GM19035 (cell line): ENCODE measurements at regions not wholly inside any gene's neighbourhood (a gene's known extent, or its start where the extent isn't known, plus 50 kb on each side); places are given as distances from the start of the nearest gene placed in this dataset.
"Not testable (repeated sequence)": the region's sequence is repeated elsewhere in the genome, so short reads cannot be mapped to it uniquely, and the experiment has no call there.

ENCODE experiments used
- ATAC-seq: cut with Tn5 transposase; IDR thresholded peaks from one replicate; pipeline ENCODE4 v1.9.1; 2021; ENCODE audit not compliant: unreplicated experiment

GRCh38 chr4:127448986-127449385 lies 183.8 kb upstream of the INTU start:
- ATAC-seq: no peak

DNA sequence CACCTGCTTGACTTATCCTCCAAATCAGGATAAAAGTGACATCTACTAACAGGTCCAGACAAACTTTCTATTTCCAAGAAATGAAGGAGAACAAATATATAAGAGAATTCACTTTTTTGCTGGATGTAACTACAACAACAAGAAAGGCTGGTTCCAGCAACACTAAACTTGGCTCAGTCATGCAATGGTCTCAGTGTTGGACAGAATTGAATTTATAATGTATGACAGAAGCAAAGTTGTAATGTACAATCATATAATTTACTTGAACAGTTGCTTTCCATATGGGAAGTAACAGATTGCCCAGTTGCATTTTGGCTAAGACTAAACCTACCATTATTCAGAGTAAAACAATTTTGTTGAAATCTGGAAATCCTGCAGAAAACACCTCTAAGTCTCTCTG lies 183.3 kb upstream of the INTU start:
- ATAC-seq: no peak

GRCh38 chr4:127450276-127450675 lies 182.5 kb upstream of the INTU start:
- no peak for ATAC-seq

DNA sequence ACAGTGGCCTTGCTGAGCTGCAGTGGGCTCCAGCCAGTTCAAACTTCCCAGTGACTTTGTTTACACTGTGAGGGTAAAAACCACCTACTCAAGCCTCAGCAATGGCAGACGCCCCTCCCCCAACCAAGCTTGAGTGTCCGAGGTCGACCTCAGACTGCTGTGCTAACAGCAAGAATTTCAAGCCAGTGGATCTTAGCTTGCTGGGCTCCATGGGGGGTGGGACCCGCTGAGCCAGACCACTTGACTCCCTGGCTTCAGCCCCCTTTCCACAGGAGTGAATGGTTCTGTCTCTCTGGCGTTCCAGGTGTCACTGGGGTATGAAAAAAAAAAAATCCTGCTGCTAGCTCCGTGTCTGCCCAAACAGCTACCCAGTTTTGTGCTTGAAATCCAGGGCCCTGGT lies 168.9 kb upstream of the INTU start:
- no peak for ATAC-seq

- ATAC-seq: no peak
Observed at GRCh38 chr4:127469542-127469941, 163.2 kb upstream of the INTU start.

DNA sequence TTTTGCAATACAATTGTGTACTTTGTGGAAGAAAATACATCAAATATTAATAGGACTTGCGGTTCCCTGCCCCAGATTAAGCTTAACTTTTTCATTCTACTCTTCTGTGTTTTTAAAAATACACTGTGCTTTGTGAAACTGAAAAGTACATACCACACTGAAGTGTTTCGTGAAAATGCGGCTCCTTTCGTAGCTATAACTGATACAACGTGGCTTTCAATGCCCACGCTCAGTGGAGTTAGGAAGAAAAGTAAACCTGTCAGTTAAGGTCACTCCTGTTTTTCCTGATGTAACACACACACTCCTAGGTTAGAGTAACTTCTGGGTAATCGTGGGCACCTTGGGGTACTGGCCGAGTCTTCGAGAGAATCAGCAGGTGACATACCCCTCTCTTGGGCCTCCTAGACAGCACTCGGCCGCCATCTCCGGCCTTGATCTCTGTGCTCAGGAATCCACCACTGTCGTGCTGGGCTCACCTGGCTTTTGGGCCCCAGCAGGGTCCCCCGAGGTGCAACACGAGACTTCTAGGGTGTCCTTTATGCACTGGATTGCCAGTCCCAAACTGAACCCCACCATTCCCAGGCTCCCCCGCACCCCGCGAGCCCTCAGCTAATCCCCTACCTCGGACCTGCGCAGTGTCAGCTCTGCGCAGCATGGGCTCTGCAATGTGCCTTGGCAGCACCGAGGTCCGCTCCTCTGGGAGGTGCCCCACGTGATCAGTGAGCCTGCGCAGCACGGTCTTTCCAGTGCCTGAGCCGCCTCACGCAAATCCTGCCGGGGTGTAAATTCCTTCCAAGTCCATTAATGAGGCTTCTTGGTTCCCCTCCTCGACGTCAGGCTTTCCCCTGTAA lies 162.6 kb upstream of the INTU start:
- no peak for ATAC-seq

DNA sequence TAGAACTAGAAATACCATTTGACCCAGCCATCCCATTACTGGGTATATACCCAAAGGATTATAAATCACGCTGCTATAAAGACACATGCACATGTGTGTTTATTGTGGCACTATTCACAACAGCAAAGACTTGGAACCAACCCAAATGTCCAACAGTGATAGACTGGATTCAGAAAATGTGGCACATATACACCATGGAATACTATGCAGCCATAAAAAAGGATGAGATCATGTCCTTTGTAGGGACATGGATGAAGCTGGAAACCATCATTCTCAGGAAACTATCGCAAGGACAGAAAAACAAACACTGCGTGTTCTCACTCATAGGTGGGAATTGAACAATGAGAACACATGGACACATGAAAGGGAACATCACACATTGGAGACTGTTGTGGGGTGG lies 154.5 kb upstream of the INTU start:
- ATAC-seq: not testable (repeated sequence)

- peak; percentile 64 for ATAC-seq
Observed at GRCh38 chr4:127479031-127479622, 153.6 kb upstream of the INTU start.

- no peak for ATAC-seq
Observed at GRCh38 chr4:127482049-127482448, 150.7 kb upstream of the INTU start.

GRCh38 chr4:127484117-127484516 lies 148.6 kb upstream of the INTU start:
- ATAC-seq: no peak

DNA sequence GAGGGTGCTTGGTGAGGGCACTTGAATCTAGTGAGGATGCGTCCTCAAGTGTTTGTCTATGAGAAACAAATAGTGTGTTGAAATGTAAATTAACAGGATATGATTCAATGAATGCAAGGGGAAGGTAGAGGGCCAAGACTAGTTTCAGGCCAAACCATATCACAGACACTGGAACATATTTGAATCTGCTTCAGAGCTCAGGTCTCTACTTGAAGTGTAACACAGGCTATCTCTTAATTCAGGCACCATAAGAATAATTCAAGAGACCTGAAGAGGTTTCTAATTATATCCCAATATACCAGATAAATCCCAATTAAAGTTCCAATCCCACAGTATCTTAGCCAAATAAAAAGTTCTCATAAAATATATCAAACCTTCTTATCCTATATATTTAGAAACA lies 146.5 kb upstream of the INTU start:
- no peak for ATAC-seq

- ATAC-seq: no peak
Observed at GRCh38 chr4:127491571-127491970, 141.2 kb upstream of the INTU start.

DNA sequence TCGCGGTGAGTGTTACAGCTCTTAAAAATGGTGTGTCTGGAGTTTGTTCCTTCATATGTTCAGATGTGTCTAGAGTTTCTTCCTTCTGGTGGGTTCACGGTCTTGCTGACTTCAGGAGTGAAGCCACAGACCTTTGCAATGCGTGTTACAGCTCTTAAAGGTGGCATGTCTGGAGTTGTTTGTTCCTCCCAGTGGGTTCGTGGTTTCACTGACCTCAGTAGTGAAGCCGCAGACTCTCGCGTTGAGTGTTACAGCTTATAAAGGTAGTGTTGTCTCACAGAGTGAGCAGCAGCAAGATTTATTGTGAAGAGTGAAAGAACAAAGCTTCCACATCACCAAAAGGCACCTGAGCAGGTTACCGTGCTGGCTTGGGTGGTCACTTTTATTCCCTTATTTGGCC lies 135.9 kb upstream of the INTU start:
- not testable (repeated sequence) for ATAC-seq

DNA sequence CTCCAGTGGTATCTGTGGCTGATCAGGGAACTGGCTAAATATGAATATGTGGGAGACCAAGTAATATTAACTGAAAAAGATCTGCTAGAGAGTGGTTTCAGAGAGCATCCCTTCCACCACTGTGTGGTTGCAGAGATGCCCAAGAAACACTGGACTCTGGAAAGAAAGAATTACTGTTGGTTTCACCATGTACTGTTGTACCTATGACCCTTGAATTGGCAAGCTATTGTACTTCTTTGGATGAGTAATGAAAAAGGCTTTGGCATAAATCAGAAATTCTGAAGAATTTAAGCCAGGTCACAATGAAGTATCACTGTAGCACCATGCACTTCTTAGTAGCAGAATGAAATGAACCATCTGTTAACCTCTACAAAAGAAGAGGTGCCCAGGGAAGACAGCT lies 134.4 kb upstream of the INTU start:
- ATAC-seq: no peak

DNA sequence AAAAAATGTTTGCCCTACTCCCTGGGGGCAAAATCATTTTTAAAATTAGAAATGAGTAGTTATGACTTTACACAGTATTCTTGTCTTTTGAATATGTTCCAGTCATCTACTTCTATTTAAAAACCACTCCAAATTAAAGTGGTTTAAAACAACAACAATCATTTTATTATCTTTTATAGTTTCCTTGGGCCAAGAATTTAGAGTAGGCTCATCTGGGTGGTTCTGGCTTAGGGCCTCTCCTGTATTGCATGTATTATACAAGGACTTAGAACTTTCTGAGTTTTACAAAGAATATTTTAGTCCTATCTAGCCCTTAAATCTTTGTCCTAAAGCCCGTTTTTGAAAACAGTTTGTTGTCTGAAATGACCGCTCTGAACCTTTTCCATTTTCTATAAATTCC lies 132.5 kb upstream of the INTU start:
- ATAC-seq: no peak

- ATAC-seq: no peak
Observed at GRCh38 chr4:127501103-127501502, 131.7 kb upstream of the INTU start.

DNA sequence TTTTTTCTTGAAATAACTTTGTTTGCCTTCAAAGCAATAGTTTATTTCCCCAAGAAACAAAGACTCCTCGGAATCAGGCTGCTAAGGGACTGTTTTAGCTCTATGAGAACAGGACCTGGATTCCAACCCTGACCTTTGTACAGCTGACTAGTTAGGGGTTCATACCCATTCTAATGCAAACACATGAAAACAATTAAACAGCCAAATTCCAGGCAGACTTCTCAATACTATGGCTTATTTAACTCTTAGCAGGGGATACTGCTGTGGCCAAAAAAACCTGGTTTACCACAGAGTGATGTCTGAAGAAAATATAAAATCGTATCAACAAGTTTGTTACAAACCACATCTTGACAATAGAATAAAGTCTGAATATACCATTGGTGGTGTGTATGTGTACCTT lies 129.6 kb upstream of the INTU start:
- ATAC-seq: no peak

DNA sequence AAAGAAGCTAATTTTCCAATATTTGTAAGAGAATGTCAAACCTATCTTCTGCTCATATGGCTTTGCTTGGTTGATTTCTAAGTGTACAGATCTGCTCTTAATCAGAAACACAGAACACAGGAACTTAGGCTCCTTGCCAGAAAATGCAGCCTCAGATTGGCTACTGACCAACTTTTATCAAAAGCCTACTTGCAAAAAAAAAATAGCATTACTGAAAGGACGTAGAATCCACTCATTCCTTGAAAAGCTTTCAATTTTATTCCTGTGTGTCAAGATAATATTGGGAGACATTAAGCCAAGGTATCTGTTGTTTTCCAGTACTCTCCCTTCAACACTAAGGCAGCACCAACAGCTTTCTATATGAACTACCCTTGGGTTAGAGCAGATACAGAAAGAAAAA lies 127.6 kb upstream of the INTU start:
- no peak for ATAC-seq

GRCh38 chr4:127506283-127506682 lies 126.5 kb upstream of the INTU start:
- ATAC-seq: no peak

DNA sequence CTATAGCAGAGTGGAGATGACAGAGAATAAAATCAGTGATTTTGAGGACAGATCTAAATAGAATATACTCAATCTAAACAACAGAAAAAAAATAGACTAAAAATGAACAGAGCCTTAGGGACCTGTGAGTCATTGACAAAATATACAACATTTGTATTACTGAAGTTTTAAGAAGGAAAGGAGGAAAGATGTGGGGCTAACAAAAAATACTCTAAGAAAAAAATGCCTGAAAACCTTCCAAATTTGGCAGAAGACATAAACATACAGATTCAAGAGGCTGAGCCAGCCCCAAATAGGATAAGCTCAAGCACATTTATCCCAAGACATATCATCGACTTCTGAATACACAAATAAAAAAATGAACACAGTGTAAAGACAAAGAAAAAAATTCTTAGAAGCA lies 123.6 kb upstream of the INTU start:
- no peak for ATAC-seq

DNA sequence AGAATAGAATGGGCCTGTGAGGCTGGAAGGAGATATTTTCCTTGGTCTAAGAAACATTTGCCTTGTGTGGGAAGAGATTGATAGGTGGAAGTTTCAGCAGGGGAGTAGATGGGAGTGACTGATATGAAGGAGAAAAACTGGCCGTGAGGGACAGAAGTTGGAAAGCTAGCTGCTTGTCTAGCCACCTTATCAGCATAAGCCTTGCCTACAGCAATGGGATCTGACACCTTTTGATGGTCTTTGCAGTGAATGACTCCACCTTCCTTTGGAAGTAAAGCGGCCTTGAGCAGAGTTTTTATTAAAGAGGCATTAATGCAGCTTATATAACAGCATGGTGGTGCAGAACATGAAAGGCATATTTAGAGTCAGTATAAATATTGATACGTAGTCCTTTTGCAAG lies 120.1 kb upstream of the INTU start:
- not testable (repeated sequence) for ATAC-seq

DNA sequence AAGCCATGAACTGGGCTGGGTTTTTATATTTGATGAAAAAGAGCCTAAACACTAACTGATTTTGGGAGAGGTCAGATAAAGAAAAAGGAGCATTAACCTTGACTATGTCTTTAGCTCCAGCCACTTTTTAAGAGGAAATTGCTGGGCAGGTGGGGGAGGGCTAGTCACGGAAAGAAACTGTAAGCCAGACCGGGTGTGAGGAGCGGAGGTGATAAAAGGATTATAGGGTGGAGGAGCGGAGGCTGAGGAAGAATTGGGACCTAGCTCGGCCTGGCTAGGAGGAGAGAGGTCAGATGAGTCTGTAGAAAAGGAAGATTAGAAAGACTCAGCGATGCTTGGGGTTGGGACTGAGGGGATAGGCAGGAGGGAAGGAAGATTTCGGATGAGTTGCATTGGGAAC lies 117.5 kb upstream of the INTU start:
- ATAC-seq: not testable (repeated sequence)

GRCh38 chr4:127518046-127518445 lies 114.7 kb upstream of the INTU start:
- ATAC-seq: no peak
